GM23248 (cell line): ENCODE measurements at regions not wholly inside any gene's neighbourhood (a gene's known extent, or its start where the extent isn't known, plus 50 kb on each side); places are given as distances from the start of the nearest gene placed in this dataset.

ENCODE experiments used
- EZH2 ChIP-seq: fragments of 200-600 bp; sonication (generic); IDR thresholded peaks from 2 replicates; pipeline ENCODE4 v1.6.1; 2018; ENCODE audit warnings: antibody characterized with exemption, mild to moderate bottlenecking; ENCODE audit not compliant: insufficient read depth, poor library complexity, severe bottlenecking
- EZH2phosphoT487 ChIP-seq: fragments of 200-600 bp; sonication (generic); IDR thresholded peaks from 2 replicates; pipeline ENCODE4 v1.6.1; 2018; ENCODE audit warnings: antibody characterized with exemption, moderate library complexity, mild to moderate bottlenecking, low read depth; ENCODE audit not compliant: insufficient read depth

DNA sequence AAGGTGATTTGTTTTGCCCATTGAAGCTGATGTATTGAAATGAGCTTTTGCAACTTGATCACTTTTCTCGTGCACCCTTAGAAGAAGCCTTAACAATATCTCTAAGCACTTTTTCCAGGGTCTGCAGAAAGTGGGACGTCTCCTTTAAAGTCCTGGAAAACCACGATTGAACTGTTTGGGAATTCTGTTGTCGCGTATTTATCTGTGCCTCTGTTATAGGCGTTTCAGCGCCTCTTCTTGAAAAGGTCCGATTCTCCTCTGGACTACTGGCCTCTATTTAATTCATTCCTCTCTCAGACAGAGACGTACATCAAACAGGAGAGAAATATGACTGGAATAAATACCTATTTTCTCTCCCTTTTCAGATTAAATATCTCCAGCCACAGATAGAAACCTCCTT, 262.4 kb upstream of the PSMD7 start:
- no peak for TF ChIP-seq EZH2
- no peak for TF ChIP-seq EZH2phosphoT487
